GM21515 (cell line): ENCODE measurements at regions not wholly inside any gene's neighbourhood (a gene's known extent, or its start where the extent isn't known, plus 50 kb on each side); places are given as distances from the start of the nearest gene placed in this dataset.

Source experiments
- ATAC-seq: cut with Tn5 transposase; IDR thresholded peaks from one replicate; pipeline ENCODE4 v1.9.1; 2021; ENCODE audit not compliant: unreplicated experiment

GRCh38 chr6:40274058-40274457, 313.1 kb downstream of the LRFN2 start:
- no peak for ATAC-seq

GRCh38 chr6:40268614-40269013, 318.6 kb downstream of the LRFN2 start:
- no peak for ATAC-seq

- no peak for ATAC-seq
Observed at GRCh38 chr6:40268166-40268565, 319.0 kb downstream of the LRFN2 start.

GRCh38 chr6:40265615-40266014, 321.5 kb downstream of the LRFN2 start:
- ATAC-seq = no peak

- no peak for ATAC-seq
Observed at GRCh38 chr6:40263970-40264369, 323.2 kb downstream of the LRFN2 start.

- no peak for ATAC-seq
Observed at GRCh38 chr6:40262363-40262762, 324.8 kb downstream of the LRFN2 start.

GRCh38 chr6:40258531-40258930, 324.3 kb upstream of the MOCS1 start:
- no peak for ATAC-seq

GRCh38 chr6:40256831-40257230, 322.6 kb upstream of the MOCS1 start:
- no peak for ATAC-seq

- no peak for ATAC-seq
Observed at GRCh38 chr6:40256224-40256623, 322.0 kb upstream of the MOCS1 start.

GRCh38 chr6:40253420-40253819, 319.2 kb upstream of the MOCS1 start:
- ATAC-seq = no peak

- ATAC-seq = no peak
Observed at GRCh38 chr6:40252531-40253258, 318.4 kb upstream of the MOCS1 start.

GRCh38 chr6:40251637-40252300, 317.5 kb upstream of the MOCS1 start:
- no peak for ATAC-seq

- ATAC-seq = no peak
Observed at GRCh38 chr6:40249935-40250334, 315.7 kb upstream of the MOCS1 start.

GRCh38 chr6:40247516-40248115, 313.4 kb upstream of the MOCS1 start:
- no peak for ATAC-seq

GRCh38 chr6:40244699-40245098, 310.4 kb upstream of the MOCS1 start:
- no peak for ATAC-seq

- ATAC-seq = no peak
Observed at GRCh38 chr6:40232698-40233097, 298.4 kb upstream of the MOCS1 start.

- ATAC-seq = no peak
Observed at GRCh38 chr6:40227735-40228134, 293.5 kb upstream of the MOCS1 start.

GRCh38 chr6:40222354-40222753, 288.1 kb upstream of the MOCS1 start:
- ATAC-seq = no peak

GRCh38 chr6:40219799-40220198, 285.5 kb upstream of the MOCS1 start:
- no peak for ATAC-seq

- ATAC-seq = no peak
Observed at GRCh38 chr6:40210628-40211056, 276.4 kb upstream of the MOCS1 start.

GRCh38 chr6:40205801-40206200, 271.5 kb upstream of the MOCS1 start:
- no peak for ATAC-seq

- ATAC-seq = no peak
Observed at GRCh38 chr6:40205004-40205403, 270.7 kb upstream of the MOCS1 start.
